Ovary (tissue), 7 donors: ENCODE measurements at regions not wholly inside any gene's neighbourhood (a gene's known extent, or its start where the extent isn't known, plus 50 kb on each side); places are given as distances from the start of the nearest gene placed in this dataset.

ENCODE experiments used
- DNase-seq, 5 donors: peaks; one replicate each; pipeline ENCODE4 v3.0.0-alpha.2; 2019 to 2020
- H3K27ac ChIP-seq, 2 donors: fragments of 200-600 bp; one replicate each; pipeline versions ENCODE4 v1.5.1 to v1.8.0; 2019 to 2022
- H3K27me3 ChIP-seq: fragments of 200-600 bp; one replicate; pipeline ENCODE4 v1.8.0; 2022
- H3K36me3 ChIP-seq: fragments of 200-600 bp; sonication (generic); one replicate; pipeline ENCODE4 v1.5.1; 2019
- H3K4me1 ChIP-seq: one replicate; pipeline ENCODE4 v1.8.1; 2013; ENCODE audit warnings: mild to moderate bottlenecking, moderate library complexity; ENCODE audit not compliant: insufficient read depth
- H3K4me3 ChIP-seq: fragments of 200-600 bp; sonication (generic); one replicate; pipeline ENCODE4 v1.5.1; 2017
- H3K9me3 ChIP-seq, 2 donors: fragments of 200-600 bp in 1 of 2; sonication (generic) in 1 of 2; one replicate each; pipeline versions ENCODE4 v1.5.1 to v1.8.1; 2013 to 2019; ENCODE audit warnings: mild to moderate bottlenecking in 1 of 2, moderate library complexity in 1 of 2
- EP300 ChIP-seq: sonication (generic); formaldehyde crosslinking; IDR thresholded peaks from one replicate; pipeline ENCODE4 v1.6.1; 2017; ENCODE audit warnings: antibody characterized with exemption
- POLR2A ChIP-seq: fragments of 450-650 bp; IDR thresholded peaks from one replicate; pipeline ENCODE4 v1.6.1; 2017; ENCODE audit warnings: antibody characterized with exemption, mild to moderate bottlenecking, moderate library complexity
- WGBS, 3 donors: extraction: QIAGEN DNeasy Blood & Tissue Kit in 1 of 3; methylation state at CpG; one replicate each; pipeline versions ENCODE4 v1.1.5 to v1.1.7; 2013 to 2017; 5-methylcytosine and 5-hydroxymethylcytosine counted together
- intact Hi-C, 4 donors: fragments of 100-400 bp; cut with DNase I; formaldehyde crosslinking; loops; one replicate each; pipeline versions ENCODE4 v1.11.0 to v1.15.1; 2022 to 2023
- TF ChIP-seq, protein P1 (sequence below), 3 donors: fragments of 450-650 bp in 2 of 3; fragments of 200-600 bp in 1 of 3; IDR thresholded peaks; one replicate each; pipeline versions ENCODE4 v1.5.1 to v1.8.0; 2016 to 2022; ENCODE audit warnings: antibody characterized with exemption in 3 of 3, mild to moderate bottlenecking in 1 of 3
- donor health status: DM: no; HTN: no; CAD: no; lungs with moderate emphysema.
- donor health status: DM: no; HTN: no; CAD: no.
- donor health status: Bipolar disorder and iron deficiency.
- donor health status: DM: no; HTN: no; CAD: no.
- donor health status: DM: yes; HTN: yes; CAD: no.

DNA sequence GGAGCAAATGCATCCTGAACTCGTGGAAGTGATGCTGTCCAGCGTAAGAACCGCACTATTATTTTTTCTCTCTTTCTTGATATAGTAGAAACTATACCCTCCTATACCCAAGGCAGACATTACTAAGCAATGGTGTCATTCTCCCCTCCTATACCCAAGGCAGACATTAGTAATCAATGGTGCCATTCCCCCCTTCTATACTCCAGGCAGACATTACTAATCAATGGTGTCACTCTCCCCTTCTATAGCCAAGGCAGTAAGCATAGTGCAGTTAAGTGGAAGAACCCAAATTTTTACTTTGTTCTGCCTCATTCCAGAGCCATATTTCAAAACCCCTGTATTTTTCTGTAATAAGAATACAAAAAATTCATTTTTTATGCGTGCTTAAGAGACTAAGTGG lies 506.2 kb upstream of the EEF2KMT start:
- intact Hi-C loops = no loop called here
- Histone ChIP-seq H3K27ac (no peak overlapping the region), H3K4me1 (no peaks in the 10 kb centered on the region), H3K36me3 (no peaks in the 10 kb centered on the region), H3K27me3 (no peaks in the 10 kb centered on the region), H3K9me3 (no peaks in the 10 kb centered on the region), H3K4me3 (no peak overlapping the region)
- 74 to 88% (median 82%) methylated on average over 4 of the region's 4 CpGs for WGBS, 3 donors
- DNase-seq = no peak
- TF ChIP-seq, protein P1, sequence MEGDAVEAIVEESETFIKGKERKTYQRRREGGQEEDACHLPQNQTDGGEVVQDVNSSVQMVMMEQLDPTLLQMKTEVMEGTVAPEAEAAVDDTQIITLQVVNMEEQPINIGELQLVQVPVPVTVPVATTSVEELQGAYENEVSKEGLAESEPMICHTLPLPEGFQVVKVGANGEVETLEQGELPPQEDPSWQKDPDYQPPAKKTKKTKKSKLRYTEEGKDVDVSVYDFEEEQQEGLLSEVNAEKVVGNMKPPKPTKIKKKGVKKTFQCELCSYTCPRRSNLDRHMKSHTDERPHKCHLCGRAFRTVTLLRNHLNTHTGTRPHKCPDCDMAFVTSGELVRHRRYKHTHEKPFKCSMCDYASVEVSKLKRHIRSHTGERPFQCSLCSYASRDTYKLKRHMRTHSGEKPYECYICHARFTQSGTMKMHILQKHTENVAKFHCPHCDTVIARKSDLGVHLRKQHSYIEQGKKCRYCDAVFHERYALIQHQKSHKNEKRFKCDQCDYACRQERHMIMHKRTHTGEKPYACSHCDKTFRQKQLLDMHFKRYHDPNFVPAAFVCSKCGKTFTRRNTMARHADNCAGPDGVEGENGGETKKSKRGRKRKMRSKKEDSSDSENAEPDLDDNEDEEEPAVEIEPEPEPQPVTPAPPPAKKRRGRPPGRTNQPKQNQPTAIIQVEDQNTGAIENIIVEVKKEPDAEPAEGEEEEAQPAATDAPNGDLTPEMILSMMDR (IDR thresholded peaks at IDR 0.05) = no peak
- TF ChIP-seq EP300 (no peak), POLR2A (no peak)

DNA sequence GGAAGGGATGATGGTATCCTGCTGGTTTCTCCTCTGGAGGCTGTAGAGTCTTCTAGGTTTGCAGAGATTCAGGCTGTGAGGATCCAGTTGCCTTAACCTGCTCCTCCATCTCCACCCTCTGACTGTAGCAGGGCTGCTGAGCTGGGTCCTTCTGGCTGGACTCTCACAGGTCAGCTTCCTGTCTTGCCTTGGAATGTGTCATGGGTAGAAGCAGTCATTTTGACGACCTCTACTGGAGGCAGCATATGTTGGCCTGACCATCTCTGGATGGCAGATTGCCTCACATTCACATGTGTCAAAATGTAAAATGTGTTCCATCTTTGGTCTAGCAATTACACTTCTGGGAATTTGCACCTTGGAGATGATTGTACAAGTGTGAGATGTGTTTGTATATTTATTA lies 504.4 kb upstream of the EEF2KMT start:
- no peaks in the 10 kb centered on the region for H3K36me3 ChIP-seq
- intact Hi-C loops = no loop called here
- H3K4me3 ChIP-seq = no peak overlapping the region
- H3K27me3 ChIP-seq = no peaks in the 10 kb centered on the region
- no peak for DNase-seq
- WGBS, 3 donors = 37 to 48% (median 40%) methylated on average over 1 of the region's 1 CpG
- no peaks in the 10 kb centered on the region for H3K9me3 ChIP-seq
- H3K27ac ChIP-seq = no peak overlapping the region
- TF ChIP-seq, protein P1 (IDR thresholded peaks at IDR 0.05) = no peak
- no peak for TF ChIP-seq EP300
- no peak for TF ChIP-seq POLR2A
- H3K4me1 ChIP-seq = no peaks in the 10 kb centered on the region

DNA sequence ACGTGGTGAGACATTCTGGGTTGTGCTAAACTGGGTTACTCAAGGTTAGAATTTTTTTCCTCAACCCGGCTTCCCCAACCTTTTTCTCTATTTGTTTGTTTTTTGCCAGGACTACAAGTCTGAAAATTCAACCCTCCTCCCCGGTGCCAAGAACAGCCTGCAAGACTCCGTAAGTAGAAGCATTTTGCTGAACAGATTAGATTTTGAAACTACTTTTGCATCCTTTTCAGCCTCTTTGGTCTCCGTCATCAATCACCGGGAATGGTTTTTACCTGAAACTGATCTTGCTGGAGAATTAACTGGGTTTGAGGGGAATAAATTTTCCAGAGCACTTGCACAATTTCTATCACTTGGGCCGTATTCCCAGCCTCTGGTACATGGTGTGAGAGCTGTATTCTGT lies 501.2 kb upstream of the EEF2KMT start:
- Histone ChIP-seq H3K27me3 (no peaks in the 10 kb centered on the region), H3K4me3 (no peak overlapping the region), H3K9me3 (no peaks in the 10 kb centered on the region), H3K4me1 (no peaks in the 10 kb centered on the region), H3K27ac (no peak overlapping the region), H3K36me3 (no peaks in the 10 kb centered on the region)
- DNase-seq = no peak
- intact Hi-C loops = no loop called here
- TF ChIP-seq POLR2A (no peak), EP300 (no peak)
- TF ChIP-seq, protein P1 (IDR thresholded peaks at IDR 0.05) = no peak
- WGBS, 3 donors = 69 to 76% (median 71%) methylated on average over 7 of the region's 7 CpGs

DNA sequence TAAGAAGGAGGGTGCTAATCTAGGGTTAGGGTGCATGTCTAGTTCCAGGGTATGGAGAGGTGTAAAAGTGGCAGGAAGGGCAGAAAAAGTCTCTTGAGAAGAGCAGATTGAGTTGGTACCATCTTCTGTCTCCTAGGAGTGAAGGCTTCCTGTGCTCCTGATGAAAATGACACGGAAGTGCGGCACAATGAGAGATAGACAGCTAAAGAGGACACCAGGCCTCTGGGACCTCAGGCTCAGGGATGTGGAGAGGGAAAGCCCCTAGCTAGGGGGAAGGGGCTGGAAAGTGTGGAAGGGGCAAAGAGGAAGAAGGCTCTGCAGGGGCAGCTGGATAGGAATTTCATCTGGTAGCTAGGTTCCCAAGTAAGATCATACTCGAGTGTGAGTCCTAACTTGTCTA lies 498.3 kb upstream of the EEF2KMT start:
- intact Hi-C loops = no loop called here
- H3K36me3 ChIP-seq = no peaks in the 10 kb centered on the region
- no peak for TF ChIP-seq POLR2A
- TF ChIP-seq, protein P1 (IDR thresholded peaks at IDR 0.05) = no peak
- no peak for TF ChIP-seq EP300

DNA sequence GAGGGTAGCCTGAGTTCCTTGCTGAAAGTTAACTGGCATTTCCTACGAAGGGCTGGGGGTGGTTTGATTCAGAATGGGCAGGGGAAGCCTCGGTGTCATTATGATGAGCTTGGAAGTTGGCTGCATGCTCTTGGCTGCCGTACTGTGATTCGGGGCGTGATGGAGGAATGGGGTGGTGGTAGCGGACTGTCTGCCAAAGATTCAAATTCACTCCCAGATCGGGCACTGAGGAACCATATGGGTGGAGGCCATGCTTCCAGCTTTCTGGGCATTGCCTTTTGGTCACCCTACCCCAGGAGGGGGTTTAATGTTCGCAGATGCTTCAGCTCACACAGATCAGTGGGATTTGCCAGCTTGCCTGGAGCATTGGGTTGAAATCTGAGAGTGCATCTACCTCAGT lies 492.8 kb upstream of the EEF2KMT start:
- Histone ChIP-seq H3K27me3 (no peaks in the 10 kb centered on the region), H3K27ac (no peak overlapping the region), H3K4me3 (no peak overlapping the region), H3K9me3 (no peaks in the 10 kb centered on the region), H3K36me3 (no peaks in the 10 kb centered on the region), H3K4me1 (no peaks in the 10 kb centered on the region)
- intact Hi-C loops = no loop called here
- 63 to 71% (median 65%) methylated on average over 8 of the region's 8 CpGs for WGBS, 3 donors
- no peak for DNase-seq
- TF ChIP-seq, protein P1 (IDR thresholded peaks at IDR 0.05) = no peak
- no peak for TF ChIP-seq EP300
- TF ChIP-seq POLR2A = no peak

More for the DNA sequence above, 498.3 kb upstream of the EEF2KMT start:
- Histone ChIP-seq H3K27me3 (no peaks in the 10 kb centered on the region), H3K4me3 (no peak overlapping the region), H3K27ac (no peak overlapping the region), H3K9me3 (no peaks in the 10 kb centered on the region), H3K4me1 (no peaks in the 10 kb centered on the region)
- 81 to 96% (median 92%) methylated on average over 3 of the region's 3 CpGs for WGBS, 3 donors
- no peak for DNase-seq
